Choroid plexus epithelial cell (primary cell): ENCODE measurements at regions not wholly inside any gene's neighbourhood (a gene's known extent, or its start where the extent isn't known, plus 50 kb on each side); places are given as distances from the start of the nearest gene placed in this dataset.
"Not testable (repeated sequence)": the region's sequence is repeated elsewhere in the genome, so short reads cannot be mapped to it uniquely, and the experiment has no call there.

ENCODE experiments used
- DNase-seq: peaks from one replicate; pipeline ENCODE4 v3.0.0-alpha.2; 2010; ENCODE audit warnings: low read depth
- H3K4me3 ChIP-seq: 2 replicates; pipeline ENCODE4 v1.5.1; 2011; ENCODE audit warnings: low read depth, mild to moderate bottlenecking, control low read depth, low read length, moderate library complexity
- CTCF ChIP-seq: conservative IDR thresholded peaks from 2 replicates; pipeline ENCODE4 v1.5.1; 2011; ENCODE audit warnings: low read depth, mild to moderate bottlenecking, control low read depth, inconsistent platforms, low read length, moderate library complexity

- no peak for TF ChIP-seq CTCF
- H3K4me3 ChIP-seq: no peak overlapping the region
- DNase-seq: peak; percentile 41
These were observed 252.7 kb upstream of the IL12B start for GRCh38 chr5:159582756-159583541.

- no peak overlapping the region for H3K4me3 ChIP-seq
- TF ChIP-seq CTCF: no peak
- no peak for DNase-seq
These were observed 256.6 kb upstream of the IL12B start for GRCh38 chr5:159586921-159587320.

- no peak for DNase-seq
- H3K4me3 ChIP-seq: no peak overlapping the region
- TF ChIP-seq CTCF: no peak
These were observed 258.7 kb upstream of the IL12B start for GRCh38 chr5:159588941-159589340.

- no peak overlapping the region for H3K4me3 ChIP-seq
- no peak for TF ChIP-seq CTCF
- no peak for DNase-seq
These were observed 263.3 kb upstream of the IL12B start for GRCh38 chr5:159593518-159594073.

- H3K4me3 ChIP-seq, DNase-seq: not testable (repeated sequence)
These were observed 265.3 kb upstream of the IL12B start for GRCh38 chr5:159595561-159595960.

- DNase-seq: peak; percentile 78
- H3K4me3 ChIP-seq: no peak overlapping the region
- no peak for TF ChIP-seq CTCF
These were observed 270.9 kb upstream of the IL12B start for GRCh38 chr5:159601216-159601615.

- no peak for DNase-seq
- no peak overlapping the region for H3K4me3 ChIP-seq
- no peak for TF ChIP-seq CTCF
These were observed 272.1 kb upstream of the IL12B start for GRCh38 chr5:159602434-159602833.
